ENCODE measurements at regions not wholly inside any gene's neighbourhood (a gene's known extent, or its start where the extent isn't known, plus 50 kb on each side); places are given as distances from the start of the nearest gene placed in this dataset.

DNA sequence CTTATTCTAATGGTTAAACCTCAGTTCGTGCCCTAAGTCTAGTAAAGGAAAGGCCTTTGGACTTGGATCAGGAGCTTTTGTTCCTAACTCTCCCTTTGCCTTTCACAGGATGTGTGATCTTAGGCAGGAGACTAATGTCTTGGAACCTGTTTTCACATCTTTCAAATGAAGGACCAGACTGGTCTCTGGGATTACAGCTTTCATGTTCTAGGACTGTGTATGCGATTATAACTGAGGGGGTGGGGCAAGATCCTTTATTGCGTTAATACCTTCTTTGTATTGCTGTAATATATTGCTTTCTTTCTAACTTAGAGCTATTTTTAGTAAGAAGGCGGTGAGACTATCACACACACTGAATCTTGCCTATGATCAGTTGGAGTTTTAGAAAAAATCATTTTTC is 368.1 kb downstream of the RPRM start:
- TF ChIP-seq, protein P1, sequence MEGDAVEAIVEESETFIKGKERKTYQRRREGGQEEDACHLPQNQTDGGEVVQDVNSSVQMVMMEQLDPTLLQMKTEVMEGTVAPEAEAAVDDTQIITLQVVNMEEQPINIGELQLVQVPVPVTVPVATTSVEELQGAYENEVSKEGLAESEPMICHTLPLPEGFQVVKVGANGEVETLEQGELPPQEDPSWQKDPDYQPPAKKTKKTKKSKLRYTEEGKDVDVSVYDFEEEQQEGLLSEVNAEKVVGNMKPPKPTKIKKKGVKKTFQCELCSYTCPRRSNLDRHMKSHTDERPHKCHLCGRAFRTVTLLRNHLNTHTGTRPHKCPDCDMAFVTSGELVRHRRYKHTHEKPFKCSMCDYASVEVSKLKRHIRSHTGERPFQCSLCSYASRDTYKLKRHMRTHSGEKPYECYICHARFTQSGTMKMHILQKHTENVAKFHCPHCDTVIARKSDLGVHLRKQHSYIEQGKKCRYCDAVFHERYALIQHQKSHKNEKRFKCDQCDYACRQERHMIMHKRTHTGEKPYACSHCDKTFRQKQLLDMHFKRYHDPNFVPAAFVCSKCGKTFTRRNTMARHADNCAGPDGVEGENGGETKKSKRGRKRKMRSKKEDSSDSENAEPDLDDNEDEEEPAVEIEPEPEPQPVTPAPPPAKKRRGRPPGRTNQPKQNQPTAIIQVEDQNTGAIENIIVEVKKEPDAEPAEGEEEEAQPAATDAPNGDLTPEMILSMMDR (IDR thresholded peaks at IDR 0.05) = no peak
- TF ChIP-seq EZH2 (IDR thresholded peaks at IDR 0.05) = no peak
